ENCODE measurements at regions not wholly inside any gene's neighbourhood (a gene's known extent, or its start where the extent isn't known, plus 50 kb on each side); places are given as distances from the start of the nearest gene placed in this dataset.

DNA sequence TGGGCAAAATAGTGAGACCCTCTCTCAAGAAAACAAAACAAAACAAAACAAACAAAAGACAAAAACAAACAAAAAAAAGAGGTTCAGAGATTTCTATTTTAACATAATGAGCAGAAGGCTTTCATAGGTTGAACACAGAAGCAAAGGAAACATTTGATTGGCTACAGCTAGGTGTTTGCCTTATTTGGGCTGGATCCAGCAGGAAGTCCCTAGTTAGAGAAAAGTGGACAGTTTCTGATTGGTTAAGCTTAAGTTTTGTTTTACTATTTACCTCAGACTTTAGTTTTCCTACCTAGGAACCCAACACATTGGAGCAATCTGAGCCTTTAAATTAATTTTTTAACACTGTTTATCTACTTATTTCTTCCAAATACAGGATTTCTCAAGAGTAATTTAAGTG lies 566.5 kb upstream of the PCDH15 start:
- TF ChIP-seq, protein P1, sequence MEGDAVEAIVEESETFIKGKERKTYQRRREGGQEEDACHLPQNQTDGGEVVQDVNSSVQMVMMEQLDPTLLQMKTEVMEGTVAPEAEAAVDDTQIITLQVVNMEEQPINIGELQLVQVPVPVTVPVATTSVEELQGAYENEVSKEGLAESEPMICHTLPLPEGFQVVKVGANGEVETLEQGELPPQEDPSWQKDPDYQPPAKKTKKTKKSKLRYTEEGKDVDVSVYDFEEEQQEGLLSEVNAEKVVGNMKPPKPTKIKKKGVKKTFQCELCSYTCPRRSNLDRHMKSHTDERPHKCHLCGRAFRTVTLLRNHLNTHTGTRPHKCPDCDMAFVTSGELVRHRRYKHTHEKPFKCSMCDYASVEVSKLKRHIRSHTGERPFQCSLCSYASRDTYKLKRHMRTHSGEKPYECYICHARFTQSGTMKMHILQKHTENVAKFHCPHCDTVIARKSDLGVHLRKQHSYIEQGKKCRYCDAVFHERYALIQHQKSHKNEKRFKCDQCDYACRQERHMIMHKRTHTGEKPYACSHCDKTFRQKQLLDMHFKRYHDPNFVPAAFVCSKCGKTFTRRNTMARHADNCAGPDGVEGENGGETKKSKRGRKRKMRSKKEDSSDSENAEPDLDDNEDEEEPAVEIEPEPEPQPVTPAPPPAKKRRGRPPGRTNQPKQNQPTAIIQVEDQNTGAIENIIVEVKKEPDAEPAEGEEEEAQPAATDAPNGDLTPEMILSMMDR (IDR thresholded peaks at IDR 0.05; ENCODE audit: borderline replicate concordance, extremely low read depth, low read length, poor library complexity, severe bottlenecking): no peak
- no peak for TF ChIP-seq EZH2 (IDR thresholded peaks at IDR 0.05; ENCODE audit: borderline replicate concordance, low read depth, low read length, severe bottlenecking)

Data from DND-41 (cell line).